NB4 (cell line): ENCODE measurements at regions not wholly inside any gene's neighbourhood (a gene's known extent, or its start where the extent isn't known, plus 50 kb on each side); places are given as distances from the start of the nearest gene placed in this dataset.

ENCODE experiments used
- CTCF ChIP-seq: IDR thresholded peaks from one replicate; pipeline ENCODE4 v1.5.1; 2012; ENCODE audit warnings: low read depth, low read length
- MAX ChIP-seq: IDR thresholded peaks from 2 replicates; pipeline ENCODE4 v1.6.1; 2011; ENCODE audit warnings: low read depth, low read length
- MYC ChIP-seq: IDR thresholded peaks from 2 replicates; pipeline ENCODE4 v1.6.1; 2011; ENCODE audit warnings: low read depth, low read length
- POLR2A ChIP-seq: IDR thresholded peaks from 2 replicates; pipeline ENCODE4 v1.6.1; 2011; ENCODE audit warnings: mild to moderate bottlenecking; ENCODE audit not compliant: insufficient read length; ENCODE audit errors: extremely low read depth

- TF ChIP-seq CTCF (no peak), MYC (no peak), MAX (no peak), POLR2A (no peak)
These were observed 443.2 kb upstream of the FGF16 start for GRCh38 chrX:77003956-77004355.
